Osteoblast (primary cell): ENCODE measurements at regions not wholly inside any gene's neighbourhood (a gene's known extent, or its start where the extent isn't known, plus 50 kb on each side); places are given as distances from the start of the nearest gene placed in this dataset.

Experiments used
- DNase-seq: peaks from one replicate; pipeline ENCODE4 v3.0.0; 2011; ENCODE audit warnings: low spot score, mixed read lengths; ENCODE audit not compliant: insufficient read length; ENCODE audit errors: missing footprints
- H2AFZ ChIP-seq: 2 replicates; pipeline ENCODE4 v1.6.0; 2011; ENCODE audit warnings: mild to moderate bottlenecking, low read length
- H3K27ac ChIP-seq: 2 replicates; pipeline ENCODE4 v1.5.1; 2011; ENCODE audit warnings: mild to moderate bottlenecking, low read depth, low read length, moderate library complexity
- H3K27me3 ChIP-seq: 2 replicates; pipeline ENCODE4 v1.6.0; 2012; ENCODE audit warnings: mild to moderate bottlenecking, control low read depth, inconsistent platforms, low read length, moderate library complexity; ENCODE audit not compliant: insufficient read depth
- H3K36me3 ChIP-seq: 2 replicates; pipeline ENCODE4 v1.5.1; 2011; ENCODE audit warnings: mild to moderate bottlenecking, low read length, control low read depth, moderate library complexity; ENCODE audit not compliant: insufficient read depth
- H3K4me1 ChIP-seq: 2 replicates; pipeline ENCODE4 v1.5.1; 2011; ENCODE audit warnings: mild to moderate bottlenecking, low read length, control low read depth, moderate library complexity; ENCODE audit not compliant: insufficient read depth
- H3K4me2 ChIP-seq: 2 replicates; pipeline ENCODE4 v1.6.0; 2011; ENCODE audit warnings: mild to moderate bottlenecking, low read length; ENCODE audit not compliant: insufficient read depth
- H3K4me3 ChIP-seq: fragments of 200-600 bp; sonication (generic); 3 replicates; pipeline ENCODE4 v1.5.1; 2012; ENCODE audit warnings: mild to moderate bottlenecking, low read length, inconsistent platforms; ENCODE audit not compliant: insufficient read depth
- H3K79me2 ChIP-seq: 2 replicates; pipeline ENCODE4 v1.6.0; 2012; ENCODE audit warnings: mild to moderate bottlenecking, low read length, control low read depth, inconsistent platforms; ENCODE audit not compliant: insufficient read depth
- H3K9me3 ChIP-seq: 2 replicates; pipeline ENCODE4 v1.5.1; 2011; ENCODE audit warnings: low read depth, low read length, control low read depth
- H4K20me1 ChIP-seq: 2 replicates; pipeline ENCODE4 v1.6.0; 2012; ENCODE audit warnings: mild to moderate bottlenecking, low read length, control low read depth; ENCODE audit not compliant: insufficient read depth
- CTCF ChIP-seq: IDR thresholded peaks from 2 replicates; pipeline ENCODE4 v1.5.1; 2011; ENCODE audit warnings: mild to moderate bottlenecking, low read depth, low read length, moderate library complexity; ENCODE audit errors: extremely low read depth

DNA sequence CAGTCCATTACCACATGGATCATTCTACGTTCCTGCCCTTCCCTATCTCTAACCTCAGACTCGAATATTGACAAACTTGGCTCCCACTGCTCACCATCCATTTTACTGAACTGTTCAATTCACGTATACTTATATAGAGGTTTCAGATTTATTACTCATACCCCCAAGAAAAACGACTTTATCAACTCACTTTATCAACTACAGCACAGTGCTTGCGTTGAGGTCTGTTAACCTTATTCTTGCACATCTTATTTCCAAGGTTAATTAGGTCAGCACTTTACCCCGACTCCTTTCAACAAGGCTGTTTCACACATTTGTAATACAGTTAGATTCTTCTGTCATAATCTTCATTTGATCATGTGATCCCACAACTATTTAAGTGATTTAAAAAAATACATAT, 162.3 kb upstream of the AHR start:
- Histone ChIP-seq H3K4me1 (peaks cover 3% of the 10 kb centered on the region), H3K4me2 (no peak overlapping the region), H3K79me2 (no peaks in the 10 kb centered on the region), H3K9me3 (no peaks in the 10 kb centered on the region), H3K27me3 (no peaks in the 10 kb centered on the region), H3K36me3 (no peaks in the 10 kb centered on the region), H4K20me1 (no peaks in the 10 kb centered on the region), H2AFZ (no peak overlapping the region), H3K4me3 (no peak overlapping the region), H3K27ac (no peak overlapping the region)
- DNase-seq = no peak
- TF ChIP-seq CTCF = no peak

- Histone ChIP-seq H3K36me3 (no peaks in the 10 kb centered on the region), H4K20me1 (no peaks in the 10 kb centered on the region), H3K27me3 (no peaks in the 10 kb centered on the region), H3K79me2 (no peaks in the 10 kb centered on the region), H3K4me2 (no peak overlapping the region), H3K4me1 (peaks cover 12% of the 10 kb centered on the region), H2AFZ (peak overlapping the region; percentile 48), H3K27ac (no peak overlapping the region), H3K4me3 (no peak overlapping the region), H3K9me3 (no peaks in the 10 kb centered on the region)
- no peak for TF ChIP-seq CTCF
- DNase-seq = peak; percentile 58
Observed at GRCh38 chr7:17139081-17139480, 159.4 kb upstream of the AHR start.

- Histone ChIP-seq H3K27me3 (no peaks in the 10 kb centered on the region), H2AFZ (no peak overlapping the region), H3K36me3 (no peaks in the 10 kb centered on the region), H3K79me2 (no peaks in the 10 kb centered on the region), H3K4me3 (no peak overlapping the region), H3K4me2 (no peak overlapping the region), H3K27ac (no peak overlapping the region), H3K4me1 (peaks cover 19% of the 10 kb centered on the region), H3K9me3 (no peaks in the 10 kb centered on the region), H4K20me1 (no peaks in the 10 kb centered on the region)
- TF ChIP-seq CTCF = no peak
- DNase-seq = no peak
Observed at GRCh38 chr7:17140406-17140805, 158.0 kb upstream of the AHR start.

- H3K9me3 ChIP-seq = no peaks in the 10 kb centered on the region
- peak overlapping the region; percentile 65 for H2AFZ ChIP-seq
- peak overlapping the region; percentile 70 for H3K27ac ChIP-seq
- no peak for TF ChIP-seq CTCF
- H4K20me1 ChIP-seq = no peaks in the 10 kb centered on the region
- H3K4me2 ChIP-seq = peak overlapping the region; percentile 79
- peaks cover 24% of the 10 kb centered on the region for H3K4me1 ChIP-seq
- DNase-seq = peak; percentile 68
- peak overlapping the region; percentile 38 for H3K4me3 ChIP-seq
- no peaks in the 10 kb centered on the region for H3K27me3 ChIP-seq
- H3K36me3 ChIP-seq = no peaks in the 10 kb centered on the region
- no peaks in the 10 kb centered on the region for H3K79me2 ChIP-seq
Observed at GRCh38 chr7:17142831-17143541, 155.5 kb upstream of the AHR start.
